Limb (tissue), 2 donors: ENCODE measurements at regions not wholly inside any gene's neighbourhood (a gene's known extent, or its start where the extent isn't known, plus 50 kb on each side); places are given as distances from the start of the nearest gene placed in this dataset.

ENCODE experiments used
- DNase-seq, 2 donors: peaks; one replicate each; pipeline ENCODE4 v3.0.0-alpha.2; 2016; ENCODE audit errors: extremely low spot score in 2 of 2

GRCh38 chr13:32905864-32906180 is 110.4 kb upstream of the KL start:
- peak; percentile 52 to 82 for DNase-seq

GRCh38 chr13:32907211-32907610 is 109.0 kb upstream of the KL start:
- no peak for DNase-seq

GRCh38 chr13:32910530-32910929 is 105.7 kb upstream of the KL start:
- no peak for DNase-seq

- DNase-seq = no peak
Observed at GRCh38 chr13:32911506-32911905, 104.7 kb upstream of the KL start.

- DNase-seq = no peak
Observed at GRCh38 chr13:32914686-32915085, 101.5 kb upstream of the KL start.

GRCh38 chr13:32917504-32917903 is 98.7 kb upstream of the KL start:
- no peak for DNase-seq

- DNase-seq = no peak
Observed at GRCh38 chr13:32923725-32924124, 92.5 kb upstream of the KL start.

GRCh38 chr13:32924886-32925285 is 91.3 kb upstream of the KL start:
- DNase-seq = no peak

GRCh38 chr13:32925506-32925905 is 90.7 kb upstream of the KL start:
- DNase-seq = no peak

- DNase-seq = no peak
Observed at GRCh38 chr13:32932376-32932775, 83.8 kb upstream of the KL start.

- DNase-seq = no peak
Observed at GRCh38 chr13:32936716-32937115, 79.5 kb upstream of the KL start.

- DNase-seq = no peak
Observed at GRCh38 chr13:32938314-32938713, 77.9 kb upstream of the KL start.

GRCh38 chr13:32938907-32939306 is 77.3 kb upstream of the KL start:
- DNase-seq = no peak

GRCh38 chr13:32940601-32941000 is 75.6 kb upstream of the KL start:
- peak; percentile 36 to 52 for DNase-seq

- no peak for DNase-seq
Observed at GRCh38 chr13:32941368-32941767, 74.9 kb upstream of the KL start.

GRCh38 chr13:32946558-32946957 is 69.7 kb upstream of the KL start:
- DNase-seq = no peak

- DNase-seq = peak in 1 of 2 donors; percentile 55
Observed at GRCh38 chr13:32947411-32948276, 68.6 kb upstream of the KL start.

- no peak for DNase-seq
Observed at GRCh38 chr13:32949820-32950219, 66.4 kb upstream of the KL start.

- no peak for DNase-seq
Observed at GRCh38 chr13:32951580-32951979, 64.6 kb upstream of the KL start.

GRCh38 chr13:32955881-32956594 is 60.2 kb upstream of the KL start:
- no peak for DNase-seq

- no peak for DNase-seq
Observed at GRCh38 chr13:32956595-32956933, 59.7 kb upstream of the KL start.

GRCh38 chr13:32960626-32961025 is 55.6 kb upstream of the KL start:
- no peak for DNase-seq

- DNase-seq = no peak
Observed at GRCh38 chr13:32961724-32962123, 54.5 kb upstream of the KL start.
